Activated naive CD4-positive, alpha-beta T cell treated with anti-CD3 and anti-CD28 coated beads for 36 hours (primary cell): ENCODE measurements at regions not wholly inside any gene's neighbourhood (a gene's known extent, or its start where the extent isn't known, plus 50 kb on each side); places are given as distances from the start of the nearest gene placed in this dataset.

Source experiments
- CTCF ChIA-PET: fragments of 350-600 bp; sonication (Branson Sonifier 250); formaldehyde crosslinking; loops from one replicate; lab custom pipeline; 2021; ENCODE audit warnings: antibody characterized with exemption; lab: Charles Lee
- DNase-seq: peaks from one replicate; pipeline ENCODE4 v3.0.0-alpha.2; 2020
- H3K27ac Mint-ChIP-seq: one replicate; pipeline ENCODE4 v1.8.0; 2021; ENCODE audit warnings: mild to moderate bottlenecking, mixed read lengths
- H3K27me3 Mint-ChIP-seq: one replicate; pipeline ENCODE4 v1.8.0; 2021; ENCODE audit warnings: low read depth, mixed read lengths
- H3K36me3 Mint-ChIP-seq: one replicate; pipeline ENCODE4 v1.8.0; 2021; ENCODE audit warnings: low read depth, mixed read lengths
- H3K4me1 Mint-ChIP-seq: one replicate; pipeline ENCODE4 v1.8.0; 2021; ENCODE audit warnings: low read depth, mixed read lengths
- H3K4me3 Mint-ChIP-seq: one replicate; pipeline ENCODE4 v1.8.0; 2021; ENCODE audit warnings: mild to moderate bottlenecking, moderate library complexity, mixed read lengths
- H3K9me3 Mint-ChIP-seq: one replicate; pipeline ENCODE4 v1.8.0; 2021; ENCODE audit warnings: mixed read lengths
- intact Hi-C: fragments of 100-400 bp; cut with micrococcal nuclease; formaldehyde crosslinking; loops from one replicate; pipeline ENCODE4 v1.15.1; 2023

- Mint-ChIP-seq H3K36me3 (no peaks in the 10 kb centered on the region), H3K27me3 (peaks cover 14% of the 10 kb centered on the region)
Measured at GRCh38 chr1:29658688-29659087, 422.4 kb downstream of the PTPRU start.

DNA sequence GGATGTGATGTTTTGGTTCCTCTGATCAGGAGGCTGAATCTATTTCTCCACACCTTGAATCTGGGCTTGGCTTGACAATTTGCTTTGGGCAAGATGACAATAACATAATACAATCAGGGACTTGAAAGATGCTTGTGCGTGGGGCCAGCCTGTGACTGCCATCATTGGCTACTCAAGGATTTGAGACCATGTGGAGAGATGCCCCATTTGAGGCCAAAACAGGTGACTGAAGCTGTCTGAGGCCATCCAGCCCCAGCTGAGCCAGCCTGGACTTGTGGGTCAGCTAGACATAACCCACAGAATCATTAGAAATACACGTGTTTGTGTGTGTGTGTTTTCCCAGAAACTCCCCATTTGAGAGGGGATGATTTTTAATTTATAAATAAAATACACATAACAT lies 421.5 kb downstream of the PTPRU start:
- CTCF ChIA-PET: no interaction called here
- Mint-ChIP-seq H3K27me3 (peaks cover 14% of the 10 kb centered on the region), H3K9me3 (peaks cover 19% of the 10 kb centered on the region), H3K4me3 (no peak overlapping the region), H3K36me3 (no peaks in the 10 kb centered on the region), H3K4me1 (no peaks in the 10 kb centered on the region), H3K27ac (no peak overlapping the region)
- DNase-seq: no peak
- intact Hi-C loops: no loop called here

More at GRCh38 chr1:29658688-29659087, 422.4 kb downstream of the PTPRU start:
- CTCF ChIA-PET: no interaction called here
- H3K9me3 Mint-ChIP-seq: peaks cover 19% of the 10 kb centered on the region
- intact Hi-C loops: no loop called here
- no peaks in the 10 kb centered on the region for H3K4me1 Mint-ChIP-seq
- DNase-seq: no peak
- H3K4me3 Mint-ChIP-seq: no peak overlapping the region
- H3K27ac Mint-ChIP-seq: no peak overlapping the region

DNA sequence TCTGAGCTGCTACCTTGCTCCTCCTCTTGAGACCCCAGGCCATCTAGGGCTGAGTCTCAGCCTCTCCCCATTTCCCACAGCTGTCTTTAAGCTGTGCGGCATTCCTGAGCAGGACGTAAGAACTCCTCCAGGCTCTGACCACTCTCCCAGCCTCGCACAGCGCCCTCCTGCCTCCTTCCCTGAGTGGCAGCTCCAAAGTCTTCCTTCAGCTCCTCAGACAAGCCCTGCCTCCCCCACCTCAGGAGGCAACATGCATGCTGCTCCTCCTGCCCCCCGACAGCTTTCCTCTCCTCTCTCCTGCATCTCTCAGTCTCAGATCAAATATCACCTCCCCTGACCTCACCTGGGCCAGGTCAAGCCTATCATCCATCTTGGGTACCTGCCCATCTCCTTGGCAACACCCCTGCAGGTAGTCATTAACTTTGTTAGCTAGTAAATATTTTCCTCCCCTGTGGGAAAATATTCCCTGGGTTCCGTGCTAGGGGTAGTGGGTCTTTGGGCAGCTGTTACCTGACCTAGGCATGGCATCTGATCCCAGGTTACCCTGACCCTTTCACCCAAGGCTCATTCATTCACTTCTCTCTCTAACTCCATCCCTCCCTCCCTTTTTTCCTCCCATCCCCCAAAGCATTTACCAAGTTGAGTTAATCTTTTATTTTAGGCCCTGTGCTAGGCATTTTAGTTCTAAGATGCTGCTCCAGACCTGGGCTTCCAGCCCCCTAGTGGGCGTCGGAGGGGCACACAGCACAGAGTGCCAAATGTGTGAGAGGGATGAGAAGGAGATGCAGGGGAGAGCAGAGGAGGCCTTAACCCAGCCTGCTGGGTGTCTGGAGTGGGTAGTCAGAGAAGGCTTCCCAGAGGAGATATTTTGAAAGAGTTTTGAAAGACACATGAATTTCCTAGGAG lies 419.9 kb downstream of the PTPRU start:
- H3K36me3 Mint-ChIP-seq: no peaks in the 10 kb centered on the region
- no peak for DNase-seq
- H3K27me3 Mint-ChIP-seq: peaks cover 13% of the 10 kb centered on the region
- peaks cover 10% of the 10 kb centered on the region for H3K9me3 Mint-ChIP-seq
- no peaks in the 10 kb centered on the region for H3K4me1 Mint-ChIP-seq
- H3K4me3 Mint-ChIP-seq: no peak overlapping the region
- CTCF ChIA-PET: no interaction called here
- intact Hi-C loops: no loop called here
- H3K27ac Mint-ChIP-seq: no peak overlapping the region

DNA sequence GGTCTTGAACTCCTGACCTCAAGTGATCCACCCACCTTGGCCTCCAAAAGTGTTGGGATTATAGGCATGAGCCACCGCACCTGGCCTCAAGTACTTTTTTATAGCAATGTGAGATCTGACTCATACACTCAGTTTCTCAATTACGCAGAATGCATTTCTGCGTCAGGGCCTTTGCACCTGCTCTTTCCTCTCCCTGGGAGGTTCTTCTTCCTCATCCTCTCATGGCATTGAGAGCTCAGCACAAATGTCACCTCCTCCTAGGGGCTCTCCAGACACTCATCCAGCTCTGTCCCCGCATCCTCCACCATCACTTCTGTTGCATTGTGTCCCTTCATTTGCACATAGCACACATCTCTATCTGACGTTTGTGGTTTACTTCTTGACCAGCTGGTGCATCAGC lies 418.8 kb downstream of the PTPRU start:
- Mint-ChIP-seq H3K27ac (no peak overlapping the region), H3K4me1 (no peaks in the 10 kb centered on the region), H3K9me3 (peaks cover 7% of the 10 kb centered on the region), H3K4me3 (no peak overlapping the region), H3K27me3 (peaks cover 14% of the 10 kb centered on the region), H3K36me3 (no peaks in the 10 kb centered on the region)
- DNase-seq: no peak
- CTCF ChIA-PET: no interaction called here
- intact Hi-C loops: no loop called here

DNA sequence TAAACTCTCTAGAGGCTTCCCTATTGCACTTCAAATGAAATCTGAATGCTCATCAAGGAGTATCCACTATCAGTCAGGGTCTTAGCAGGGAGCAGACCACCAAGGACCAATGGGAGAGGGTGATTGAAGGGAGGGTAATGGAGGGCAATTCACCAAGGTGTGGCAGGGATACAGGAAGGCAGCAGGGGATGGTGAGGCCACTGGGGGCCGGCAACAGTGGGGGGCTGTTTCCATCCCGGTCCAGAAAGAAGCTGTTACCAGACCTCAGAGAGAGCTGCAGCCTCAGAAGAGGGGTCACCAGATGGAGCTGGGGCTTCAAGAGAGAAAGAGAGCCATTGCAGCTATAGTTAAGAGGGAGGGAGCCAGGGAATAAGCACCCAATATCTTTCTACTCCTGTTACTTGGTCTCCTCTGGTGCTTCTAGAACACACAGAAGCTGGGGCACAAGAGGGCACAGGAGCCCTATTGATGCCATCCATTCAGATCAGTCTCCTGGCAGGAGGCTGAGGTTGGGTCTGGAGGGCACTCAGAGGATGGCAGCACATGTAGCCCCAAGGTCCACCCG lies 417.6 kb downstream of the PTPRU start:
- CTCF ChIA-PET: no interaction called here
- intact Hi-C loops: no loop called here
- no peak overlapping the region for H3K27ac Mint-ChIP-seq
- no peak for DNase-seq
- no peaks in the 10 kb centered on the region for H3K4me1 Mint-ChIP-seq
- peaks cover 15% of the 10 kb centered on the region for H3K27me3 Mint-ChIP-seq
- no peaks in the 10 kb centered on the region for H3K36me3 Mint-ChIP-seq
- H3K4me3 Mint-ChIP-seq: no peak overlapping the region
- H3K9me3 Mint-ChIP-seq: peaks cover 2% of the 10 kb centered on the region

DNA sequence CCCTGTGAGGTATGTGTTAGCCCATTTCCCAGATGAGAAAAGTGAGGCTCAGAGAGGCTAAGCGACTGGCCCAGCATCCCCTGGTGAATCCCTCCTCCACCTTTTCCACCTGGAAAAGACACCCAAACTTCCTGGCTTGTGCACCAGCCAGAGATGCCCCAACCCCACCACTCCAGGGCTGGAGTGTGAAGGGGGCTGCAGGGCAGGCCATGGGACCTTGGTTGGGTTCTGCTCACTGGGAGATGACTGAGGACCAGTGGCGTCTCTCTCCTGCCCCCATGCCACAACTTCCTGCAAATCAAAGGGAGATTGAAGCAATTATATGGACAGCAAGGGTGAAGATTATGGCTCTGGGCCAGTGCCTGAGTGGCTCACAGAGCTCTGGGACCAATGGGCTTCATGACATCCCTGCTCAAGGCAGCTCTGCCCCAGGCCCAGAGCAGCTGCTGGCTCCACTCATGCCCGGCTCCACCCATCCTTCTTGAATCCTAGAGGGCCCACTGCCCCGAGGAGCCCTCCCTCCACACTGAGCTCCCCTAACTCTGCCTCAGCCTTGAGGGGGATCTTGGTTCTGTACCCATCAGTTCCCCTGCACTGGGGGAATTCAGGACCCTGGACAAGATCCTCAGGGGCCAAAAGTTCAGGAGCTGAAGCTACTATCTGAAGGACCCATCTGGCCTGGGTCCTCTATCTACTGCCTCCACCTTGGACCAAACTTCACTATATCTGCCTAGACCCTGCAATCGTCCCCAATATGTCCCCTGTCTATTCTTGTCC lies 416.9 kb downstream of the PTPRU start:
- Mint-ChIP-seq H3K27ac (no peak overlapping the region), H3K36me3 (no peaks in the 10 kb centered on the region), H3K27me3 (peaks cover 14% of the 10 kb centered on the region), H3K4me3 (no peak overlapping the region), H3K9me3 (peaks cover 2% of the 10 kb centered on the region), H3K4me1 (no peaks in the 10 kb centered on the region)
- CTCF ChIA-PET: no interaction called here
- DNase-seq: no peak
- intact Hi-C loops: no loop called here

DNA sequence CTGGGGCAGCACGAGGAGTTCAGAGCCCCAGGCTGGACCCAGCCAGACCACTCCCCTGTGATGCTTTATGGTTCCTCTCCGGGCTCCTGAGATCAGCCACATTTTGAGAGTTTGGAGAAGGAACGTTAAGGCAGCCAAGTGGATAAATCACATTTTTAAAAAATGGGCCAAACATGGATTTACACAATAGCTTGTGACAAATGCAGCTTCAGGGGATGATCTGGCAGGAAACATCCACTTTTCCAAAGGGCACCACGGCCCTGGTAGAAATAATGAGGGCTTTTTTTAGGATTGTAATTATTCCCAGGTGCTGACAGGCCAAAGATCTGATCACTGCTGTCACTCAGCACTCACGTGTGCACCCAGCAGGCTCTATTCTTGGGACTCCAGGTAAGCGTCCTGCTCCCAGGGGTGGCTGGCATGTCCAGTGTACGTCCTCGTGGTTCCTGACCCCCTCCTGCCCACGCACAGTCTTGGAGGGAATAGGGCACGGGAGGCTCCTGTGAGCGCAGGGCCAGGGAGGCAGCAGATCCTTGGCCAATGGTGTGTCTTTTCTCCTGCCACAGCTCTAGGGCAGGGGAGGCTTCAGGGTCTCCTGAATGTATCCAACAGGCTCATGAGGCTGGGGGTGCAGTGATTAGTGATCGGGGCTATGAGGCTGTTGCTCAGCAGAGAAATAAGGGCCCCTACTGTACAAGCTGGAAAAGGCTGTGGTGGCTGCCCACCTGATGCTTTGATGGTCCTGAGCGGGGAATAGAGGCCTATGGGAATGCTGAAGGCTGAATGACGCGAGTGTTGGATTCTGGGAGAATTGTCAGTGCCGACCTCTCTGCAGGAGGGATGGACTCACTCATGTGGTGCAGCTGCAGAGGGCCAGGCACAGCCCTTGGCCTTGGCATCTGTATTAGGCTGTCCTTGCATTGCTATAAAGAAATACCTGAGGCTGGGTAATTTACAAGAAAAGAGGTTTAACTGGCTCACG lies 415.7 kb downstream of the PTPRU start:
- Mint-ChIP-seq H3K4me1 (no peaks in the 10 kb centered on the region), H3K9me3 (peaks cover 2% of the 10 kb centered on the region), H3K4me3 (no peak overlapping the region), H3K27ac (no peak overlapping the region), H3K27me3 (peaks cover 16% of the 10 kb centered on the region), H3K36me3 (no peaks in the 10 kb centered on the region)
- intact Hi-C loops: no loop called here
- DNase-seq: no peak
- CTCF ChIA-PET: no interaction called here

DNA sequence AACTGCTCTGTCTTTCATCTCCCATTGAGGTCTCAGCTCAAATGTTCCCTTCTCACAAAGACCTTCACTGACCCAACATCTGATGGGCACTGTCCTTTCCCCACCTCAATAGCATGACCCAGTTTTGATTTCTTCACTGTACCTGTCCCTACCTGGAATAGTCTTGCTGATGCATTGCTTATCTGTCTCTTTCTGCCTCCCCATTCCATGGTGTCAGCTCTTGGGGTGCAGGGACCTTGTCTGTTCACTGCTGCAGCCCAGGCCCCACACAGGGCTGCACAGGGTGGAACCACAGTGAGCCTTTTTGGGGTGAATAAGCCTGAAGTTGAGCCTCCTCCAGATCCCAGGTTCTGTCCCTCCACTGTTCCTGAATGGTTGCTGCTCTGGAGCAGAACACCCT lies 414.9 kb downstream of the PTPRU start:
- Mint-ChIP-seq H3K4me1 (no peaks in the 10 kb centered on the region), H3K36me3 (no peaks in the 10 kb centered on the region), H3K27ac (no peak overlapping the region), H3K4me3 (no peak overlapping the region), H3K9me3 (peaks cover 2% of the 10 kb centered on the region), H3K27me3 (peaks cover 12% of the 10 kb centered on the region)
- DNase-seq: no peak
- intact Hi-C loops: no loop called here
- CTCF ChIA-PET: no interaction called here

DNA sequence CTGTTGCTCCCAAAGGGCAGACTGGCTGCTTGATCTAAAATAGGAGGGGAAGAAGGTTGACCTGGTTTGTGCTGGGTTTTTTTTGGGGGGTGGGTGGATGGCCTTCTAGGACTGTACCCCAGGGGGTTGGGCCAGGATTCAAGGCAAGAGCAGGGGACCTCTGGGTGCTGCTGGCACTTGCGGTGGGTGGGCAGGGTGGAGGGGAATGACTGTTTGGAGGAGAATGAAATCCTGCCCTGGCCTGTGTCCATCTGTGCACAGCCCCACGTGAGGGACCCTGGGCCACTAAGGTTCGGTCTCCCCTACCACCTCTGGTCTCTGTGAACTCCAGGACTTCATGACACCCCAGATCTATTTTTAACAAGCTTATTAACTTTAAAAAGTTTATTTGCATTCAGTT lies 414.2 kb downstream of the PTPRU start:
- intact Hi-C loops: no loop called here
- H3K4me1 Mint-ChIP-seq: no peaks in the 10 kb centered on the region
- DNase-seq: no peak
- no peak overlapping the region for H3K27ac Mint-ChIP-seq
- peaks cover 2% of the 10 kb centered on the region for H3K9me3 Mint-ChIP-seq
- no peak overlapping the region for H3K4me3 Mint-ChIP-seq
- CTCF ChIA-PET: no interaction called here
- H3K27me3 Mint-ChIP-seq: peaks cover 12% of the 10 kb centered on the region
- no peaks in the 10 kb centered on the region for H3K36me3 Mint-ChIP-seq

DNA sequence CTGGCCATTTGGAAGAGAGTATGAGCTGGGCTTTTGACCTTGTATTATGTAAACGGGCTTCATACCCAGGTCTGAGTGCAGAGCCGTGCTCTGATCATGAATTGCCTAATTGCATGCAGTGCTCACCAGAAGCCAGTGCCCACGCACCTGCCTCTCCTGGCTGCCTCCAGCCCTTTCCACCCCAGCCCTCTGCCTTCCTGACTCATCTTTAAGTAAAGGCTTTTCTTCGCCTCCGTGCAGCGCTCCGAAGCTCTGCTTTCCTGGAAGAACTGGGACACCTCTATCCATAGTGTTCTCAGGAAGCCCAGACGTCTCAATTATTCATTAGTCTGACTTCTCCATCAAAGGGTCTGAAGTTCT lies 413.7 kb downstream of the PTPRU start:
- DNase-seq: no peak
- intact Hi-C loops: no loop called here
- Mint-ChIP-seq H3K27ac (no peak overlapping the region), H3K4me3 (no peak overlapping the region), H3K27me3 (peaks cover 10% of the 10 kb centered on the region), H3K9me3 (peaks cover 2% of the 10 kb centered on the region), H3K36me3 (no peaks in the 10 kb centered on the region), H3K4me1 (no peaks in the 10 kb centered on the region)
- CTCF ChIA-PET: no interaction called here

GRCh38 chr1:29649189-29650040 lies 413.1 kb downstream of the PTPRU start:
- CTCF ChIA-PET: no interaction called here
- Mint-ChIP-seq H3K27me3 (peaks cover 8% of the 10 kb centered on the region), H3K27ac (no peak overlapping the region), H3K9me3 (no peaks in the 10 kb centered on the region), H3K36me3 (no peaks in the 10 kb centered on the region), H3K4me1 (no peaks in the 10 kb centered on the region), H3K4me3 (no peak overlapping the region)
- DNase-seq: no peak
- intact Hi-C loops: no loop called here
